Stimulated activated memory B cell treated with anti-CD40 and anti-IgM and Interleukin-4, amounts not matched to agents 10 μg/mL and 1 μg/mL and 100 μg/mL, for 72 hours (primary cell): ENCODE measurements at regions not wholly inside any gene's neighbourhood (a gene's known extent, or its start where the extent isn't known, plus 50 kb on each side); places are given as distances from the start of the nearest gene placed in this dataset.
"Not testable (repeated sequence)": the region's sequence is repeated elsewhere in the genome, so short reads cannot be mapped to it uniquely, and the experiment has no call there.

ENCODE experiments used
- ATAC-seq: fragments of 150-1000 bp; cut with Tn5 transposase; 2 replicates; pipeline ENCODE4 v1.10.0; 2021
- H3K27ac Mint-ChIP-seq: one replicate; pipeline ENCODE4 v1.8.0; 2022; ENCODE audit warnings: mild to moderate bottlenecking, mixed read lengths
- H3K27me3 Mint-ChIP-seq: one replicate; pipeline ENCODE4 v1.8.0; 2022; ENCODE audit warnings: mixed read lengths
- H3K36me3 Mint-ChIP-seq: one replicate; pipeline ENCODE4 v1.8.0; 2022; ENCODE audit warnings: mixed read lengths
- H3K4me1 Mint-ChIP-seq: one replicate; pipeline ENCODE4 v1.8.0; 2022; ENCODE audit warnings: mixed read lengths
- H3K4me3 Mint-ChIP-seq: one replicate; pipeline ENCODE4 v1.8.0; 2022; ENCODE audit warnings: mild to moderate bottlenecking, moderate library complexity, mixed read lengths
- H3K9me3 Mint-ChIP-seq: one replicate; pipeline ENCODE4 v1.8.0; 2022; ENCODE audit warnings: mixed read lengths

DNA sequence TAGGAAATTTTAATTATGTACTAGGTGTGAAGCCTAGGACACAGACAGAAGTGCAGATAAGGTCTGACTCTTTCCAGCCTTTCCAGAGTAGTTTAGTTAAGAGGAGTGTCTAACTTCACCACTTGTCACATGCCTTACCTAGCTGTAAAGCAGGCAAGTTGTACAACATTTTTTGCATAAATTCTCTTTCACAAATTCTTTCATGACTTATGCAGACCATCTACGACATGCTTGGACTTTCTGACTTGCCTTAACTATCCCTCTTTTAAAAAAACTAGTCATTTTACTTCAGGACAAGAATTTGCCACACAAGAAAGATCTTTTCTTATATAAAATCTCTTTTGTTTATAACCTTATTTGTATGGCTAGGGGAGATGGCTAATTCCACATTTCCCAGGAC is 1273.6 kb upstream of the SLC39A10 start:
- Mint-ChIP-seq H3K27me3 (no peaks in the 10 kb centered on the region), H3K36me3 (no peaks in the 10 kb centered on the region), H3K27ac (no peak overlapping the region), H3K9me3 (peaks cover 5% of the 10 kb centered on the region), H3K4me3 (no peak overlapping the region), H3K4me1 (no peaks in the 10 kb centered on the region)
- no peak for ATAC-seq

GRCh38 chr2:194382221-194382620 is 1274.8 kb upstream of the SLC39A10 start:
- Mint-ChIP-seq H3K4me1 (no peaks in the 10 kb centered on the region), H3K4me3 (no peak overlapping the region), H3K27ac (no peak overlapping the region), H3K27me3 (no peaks in the 10 kb centered on the region), H3K9me3 (peaks cover 5% of the 10 kb centered on the region), H3K36me3 (no peaks in the 10 kb centered on the region)
- no peak for ATAC-seq

DNA sequence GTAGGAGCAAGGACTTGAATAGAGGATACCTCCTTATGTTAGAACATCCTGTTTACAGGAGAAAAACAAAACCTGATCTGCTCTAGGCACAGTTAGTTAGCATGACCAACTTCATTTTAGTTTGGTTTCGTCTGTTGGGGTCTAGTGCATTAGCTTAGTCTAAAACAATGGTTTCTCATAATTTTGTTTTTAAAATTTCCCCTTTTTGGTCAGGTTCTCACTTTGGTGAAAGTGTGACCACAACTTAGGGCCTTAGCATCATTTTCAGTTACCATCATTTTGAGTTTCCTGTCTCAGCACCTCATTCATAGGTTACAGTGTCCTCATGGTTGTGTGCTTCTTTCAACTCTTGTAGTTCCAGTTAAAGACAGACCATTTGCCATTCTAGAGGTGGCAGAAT is 1277.0 kb upstream of the SLC39A10 start:
- Mint-ChIP-seq H3K36me3 (no peaks in the 10 kb centered on the region), H3K27me3 (no peaks in the 10 kb centered on the region), H3K4me1 (no peaks in the 10 kb centered on the region), H3K4me3 (no peak overlapping the region), H3K9me3 (peaks cover 5% of the 10 kb centered on the region), H3K27ac (no peak overlapping the region)
- no peak for ATAC-seq

GRCh38 chr2:194367390-194367789 is 1289.6 kb upstream of the SLC39A10 start:
- H3K9me3 Mint-ChIP-seq, ATAC-seq, H3K4me1 Mint-ChIP-seq, H3K4me3 Mint-ChIP-seq, H3K27me3 Mint-ChIP-seq, H3K36me3 Mint-ChIP-seq, H3K27ac Mint-ChIP-seq: not testable (repeated sequence)

- no peak for ATAC-seq
- Mint-ChIP-seq H3K36me3 (no peaks in the 10 kb centered on the region), H3K4me3 (no peak overlapping the region), H3K27me3 (no peaks in the 10 kb centered on the region), H3K4me1 (no peaks in the 10 kb centered on the region), H3K27ac (no peak overlapping the region), H3K9me3 (peaks cover 6% of the 10 kb centered on the region)
Observed at GRCh38 chr2:194363878-194364277, 1293.1 kb upstream of the SLC39A10 start.

DNA sequence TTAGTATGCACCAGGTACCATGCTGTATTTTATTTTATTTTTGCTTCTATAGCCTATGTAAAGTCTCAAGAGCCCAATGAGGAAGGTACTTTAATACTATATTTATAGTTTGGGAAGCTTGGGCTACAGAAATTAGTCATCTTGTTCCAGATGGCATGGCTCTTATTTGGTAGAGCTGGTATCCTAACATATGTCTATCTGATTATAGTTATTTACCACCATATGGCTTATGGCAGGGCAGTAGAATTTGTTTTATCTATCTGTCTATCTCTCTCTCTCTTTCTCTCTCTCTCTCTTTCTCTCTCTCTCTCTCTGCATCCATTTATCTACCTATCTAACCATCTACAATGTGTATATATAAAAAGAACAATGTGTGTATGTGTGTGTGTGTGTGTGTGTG is 1293.7 kb upstream of the SLC39A10 start:
- no peak overlapping the region for H3K27ac Mint-ChIP-seq
- no peak overlapping the region for H3K4me3 Mint-ChIP-seq
- ATAC-seq = no peak
- H3K4me1 Mint-ChIP-seq = no peaks in the 10 kb centered on the region
- H3K27me3 Mint-ChIP-seq = no peaks in the 10 kb centered on the region
- no peaks in the 10 kb centered on the region for H3K36me3 Mint-ChIP-seq
- peaks cover 6% of the 10 kb centered on the region for H3K9me3 Mint-ChIP-seq

GRCh38 chr2:194352505-194352904 is 1304.5 kb upstream of the SLC39A10 start:
- no peak for ATAC-seq
- no peaks in the 10 kb centered on the region for H3K4me1 Mint-ChIP-seq
- H3K36me3 Mint-ChIP-seq = no peaks in the 10 kb centered on the region
- no peak overlapping the region for H3K27ac Mint-ChIP-seq
- H3K4me3 Mint-ChIP-seq = no peak overlapping the region
- H3K9me3 Mint-ChIP-seq = no peaks in the 10 kb centered on the region
- no peaks in the 10 kb centered on the region for H3K27me3 Mint-ChIP-seq

DNA sequence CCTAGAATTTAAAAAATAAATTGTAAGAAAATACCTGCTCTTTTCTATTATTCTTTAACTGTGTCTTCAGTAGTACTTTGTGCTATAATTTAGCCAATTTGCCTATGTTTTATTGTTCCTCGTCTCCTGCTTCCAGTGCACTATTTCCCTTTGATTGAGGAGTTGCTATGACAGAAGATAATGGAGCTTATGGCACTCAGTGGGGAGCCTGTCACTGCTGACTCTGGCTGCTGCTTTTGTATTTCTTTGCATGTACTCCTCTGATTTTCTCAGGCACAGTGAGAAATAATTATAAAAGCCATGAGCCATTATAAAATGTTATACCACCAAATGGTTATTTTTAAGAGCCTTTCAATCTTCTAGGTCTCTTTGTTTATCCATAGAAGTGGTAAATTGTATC is 1310.8 kb upstream of the SLC39A10 start:
- no peak overlapping the region for H3K4me3 Mint-ChIP-seq
- H3K36me3 Mint-ChIP-seq = no peaks in the 10 kb centered on the region
- H3K27me3 Mint-ChIP-seq = no peaks in the 10 kb centered on the region

DNA sequence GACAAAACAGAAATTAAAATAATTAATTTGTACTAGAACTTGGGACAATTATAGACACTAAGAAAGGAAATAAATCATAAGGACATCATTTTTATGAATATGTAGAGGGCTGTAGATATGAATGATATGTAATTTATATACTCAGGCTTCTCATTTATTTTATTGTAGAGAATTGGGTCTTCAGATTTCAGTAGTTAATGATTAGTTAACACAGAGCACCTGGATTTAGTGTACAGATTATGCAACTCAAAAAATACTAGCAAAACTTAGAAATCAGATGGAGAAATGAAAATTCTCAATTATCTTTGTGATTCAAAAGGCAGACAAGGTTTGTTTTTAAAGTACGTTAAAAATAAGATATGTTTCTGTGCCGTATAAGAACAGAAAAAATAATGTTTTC is 1311.7 kb upstream of the SLC39A10 start:
- Mint-ChIP-seq H3K4me3 (no peak overlapping the region), H3K4me1 (no peaks in the 10 kb centered on the region), H3K27me3 (no peaks in the 10 kb centered on the region), H3K9me3 (no peaks in the 10 kb centered on the region), H3K36me3 (no peaks in the 10 kb centered on the region), H3K27ac (no peak overlapping the region)
- no peak for ATAC-seq

More for the DNA sequence above, 1310.8 kb upstream of the SLC39A10 start:
- Mint-ChIP-seq H3K27ac (no peak overlapping the region), H3K9me3 (no peaks in the 10 kb centered on the region), H3K4me1 (no peaks in the 10 kb centered on the region)
- ATAC-seq = no peak

GRCh38 chr2:194343167-194343566 is 1313.9 kb upstream of the SLC39A10 start:
- no peaks in the 10 kb centered on the region for H3K36me3 Mint-ChIP-seq
- no peaks in the 10 kb centered on the region for H3K27me3 Mint-ChIP-seq
- ATAC-seq = no peak
- no peak overlapping the region for H3K4me3 Mint-ChIP-seq
- no peak overlapping the region for H3K27ac Mint-ChIP-seq
- no peaks in the 10 kb centered on the region for H3K9me3 Mint-ChIP-seq
- H3K4me1 Mint-ChIP-seq = no peaks in the 10 kb centered on the region

DNA sequence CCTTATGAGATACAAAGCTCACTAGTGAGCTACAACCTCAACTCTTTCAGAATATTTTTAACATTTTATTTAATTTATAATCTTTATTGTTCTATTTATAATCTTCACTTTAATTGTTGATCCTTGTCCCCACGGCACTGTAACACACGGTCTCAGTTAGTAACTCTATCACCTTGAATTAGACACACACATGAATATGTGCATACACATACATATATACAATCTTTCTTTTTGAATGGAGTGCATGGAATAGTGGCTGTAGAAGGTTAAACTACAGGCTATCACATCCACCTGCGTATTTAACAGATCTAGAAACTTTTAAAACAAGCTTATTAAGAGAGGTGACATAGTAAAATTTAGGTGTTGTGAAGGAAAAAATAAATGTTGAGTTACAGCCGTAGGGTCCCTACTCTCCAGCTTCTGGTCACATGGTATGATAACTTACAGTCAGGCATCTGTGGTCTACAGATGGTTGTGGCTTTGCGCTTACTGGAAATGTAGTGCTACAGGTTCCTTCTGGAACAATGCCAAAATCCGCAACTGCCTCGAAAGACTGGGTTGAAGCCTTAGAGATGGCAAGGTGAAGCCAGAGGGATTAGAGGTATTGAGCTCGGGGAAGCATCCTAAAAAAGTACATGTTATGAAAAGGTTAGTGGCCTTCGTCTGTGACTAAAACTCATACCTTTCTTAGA is 1324.1 kb upstream of the SLC39A10 start:
- H3K4me1 Mint-ChIP-seq = no peaks in the 10 kb centered on the region
- no peak for ATAC-seq
- no peaks in the 10 kb centered on the region for H3K9me3 Mint-ChIP-seq
- no peak overlapping the region for H3K4me3 Mint-ChIP-seq
- H3K36me3 Mint-ChIP-seq = no peaks in the 10 kb centered on the region
- no peak overlapping the region for H3K27ac Mint-ChIP-seq
- H3K27me3 Mint-ChIP-seq = no peaks in the 10 kb centered on the region

GRCh38 chr2:194328456-194328855 is 1328.6 kb upstream of the SLC39A10 start:
- Mint-ChIP-seq H3K36me3 (no peaks in the 10 kb centered on the region), H3K9me3 (no peaks in the 10 kb centered on the region), H3K4me3 (no peak overlapping the region), H3K27me3 (no peaks in the 10 kb centered on the region), H3K27ac (no peak overlapping the region), H3K4me1 (no peaks in the 10 kb centered on the region)
- peak; percentile 28 for ATAC-seq

- H3K27ac Mint-ChIP-seq = no peak overlapping the region
- peak; percentile 24 for ATAC-seq
- no peaks in the 10 kb centered on the region for H3K4me1 Mint-ChIP-seq
- H3K9me3 Mint-ChIP-seq = no peaks in the 10 kb centered on the region
- H3K4me3 Mint-ChIP-seq = no peak overlapping the region
- H3K36me3 Mint-ChIP-seq = no peaks in the 10 kb centered on the region
- no peaks in the 10 kb centered on the region for H3K27me3 Mint-ChIP-seq
Observed at GRCh38 chr2:194327196-194327888, 1329.7 kb upstream of the SLC39A10 start.

GRCh38 chr2:194323740-194324139 is 1333.3 kb upstream of the SLC39A10 start:
- no peaks in the 10 kb centered on the region for H3K27me3 Mint-ChIP-seq
- H3K4me1 Mint-ChIP-seq = no peaks in the 10 kb centered on the region
- no peaks in the 10 kb centered on the region for H3K9me3 Mint-ChIP-seq
- H3K4me3 Mint-ChIP-seq = no peak overlapping the region
- no peak overlapping the region for H3K27ac Mint-ChIP-seq
- H3K36me3 Mint-ChIP-seq = no peaks in the 10 kb centered on the region
- no peak for ATAC-seq

GRCh38 chr2:194320520-194320919 is 1336.5 kb upstream of the SLC39A10 start:
- H3K27me3 Mint-ChIP-seq = no peaks in the 10 kb centered on the region
- no peak for ATAC-seq
- H3K4me3 Mint-ChIP-seq = no peak overlapping the region
- H3K36me3 Mint-ChIP-seq = no peaks in the 10 kb centered on the region
- no peaks in the 10 kb centered on the region for H3K9me3 Mint-ChIP-seq
- H3K4me1 Mint-ChIP-seq = no peaks in the 10 kb centered on the region
- no peak overlapping the region for H3K27ac Mint-ChIP-seq

GRCh38 chr2:194319222-194319992 is 1337.6 kb upstream of the SLC39A10 start:
- H3K9me3 Mint-ChIP-seq = no peaks in the 10 kb centered on the region
- no peak overlapping the region for H3K27ac Mint-ChIP-seq
- H3K36me3 Mint-ChIP-seq = no peaks in the 10 kb centered on the region
- H3K4me3 Mint-ChIP-seq = no peak overlapping the region
- no peak for ATAC-seq
- no peaks in the 10 kb centered on the region for H3K4me1 Mint-ChIP-seq
- no peaks in the 10 kb centered on the region for H3K27me3 Mint-ChIP-seq
